ENCODE measurements at regions not wholly inside any gene's neighbourhood (a gene's known extent, or its start where the extent isn't known, plus 50 kb on each side); places are given as distances from the start of the nearest gene placed in this dataset.

DNA sequence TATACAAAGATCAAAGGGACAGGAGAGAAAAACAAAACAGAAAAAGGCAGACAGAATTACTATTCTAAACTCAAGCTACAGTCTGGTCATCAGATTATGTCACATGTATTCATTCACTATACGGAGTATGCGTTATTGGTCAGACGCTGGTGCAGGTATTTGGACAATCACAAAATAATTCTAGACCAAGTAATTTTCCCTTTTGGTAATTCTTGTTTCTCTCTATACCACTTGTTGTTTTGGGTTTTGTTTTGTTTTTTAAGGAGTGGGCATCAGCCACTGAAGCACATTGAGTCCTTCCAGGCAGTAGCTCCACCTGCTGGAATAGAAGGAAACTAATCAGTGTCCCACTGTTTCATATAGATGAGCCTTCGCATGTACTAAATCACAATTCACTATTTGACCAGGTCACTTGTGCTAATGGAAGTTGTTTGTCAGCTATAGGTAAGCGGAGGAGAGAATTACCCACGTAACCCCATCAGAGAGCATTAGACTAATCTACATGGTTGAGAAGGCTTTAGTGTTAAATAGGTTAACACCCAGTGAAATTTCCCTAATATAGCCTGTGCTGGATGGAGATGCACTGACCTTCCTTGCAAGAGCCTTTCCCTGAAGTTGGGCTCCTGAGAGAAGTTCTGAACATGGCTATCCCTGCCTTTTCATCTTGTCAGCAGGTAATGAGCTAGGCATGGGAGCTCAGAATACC lies 77.9 kb downstream of the TNFAIP3 start:
- POLR2A ChIA-PET, result interaction anchor here (0.5 to 1.6 kb wide), 3 partner anchors 74 to 1351 kb away, joined by 6 to 10 read pairs (median 7); no protein-coding TSS in a partner anchor
- peak; percentile 45 for DNase-seq (ENCODE audit: extremely low spot score)

DNA sequence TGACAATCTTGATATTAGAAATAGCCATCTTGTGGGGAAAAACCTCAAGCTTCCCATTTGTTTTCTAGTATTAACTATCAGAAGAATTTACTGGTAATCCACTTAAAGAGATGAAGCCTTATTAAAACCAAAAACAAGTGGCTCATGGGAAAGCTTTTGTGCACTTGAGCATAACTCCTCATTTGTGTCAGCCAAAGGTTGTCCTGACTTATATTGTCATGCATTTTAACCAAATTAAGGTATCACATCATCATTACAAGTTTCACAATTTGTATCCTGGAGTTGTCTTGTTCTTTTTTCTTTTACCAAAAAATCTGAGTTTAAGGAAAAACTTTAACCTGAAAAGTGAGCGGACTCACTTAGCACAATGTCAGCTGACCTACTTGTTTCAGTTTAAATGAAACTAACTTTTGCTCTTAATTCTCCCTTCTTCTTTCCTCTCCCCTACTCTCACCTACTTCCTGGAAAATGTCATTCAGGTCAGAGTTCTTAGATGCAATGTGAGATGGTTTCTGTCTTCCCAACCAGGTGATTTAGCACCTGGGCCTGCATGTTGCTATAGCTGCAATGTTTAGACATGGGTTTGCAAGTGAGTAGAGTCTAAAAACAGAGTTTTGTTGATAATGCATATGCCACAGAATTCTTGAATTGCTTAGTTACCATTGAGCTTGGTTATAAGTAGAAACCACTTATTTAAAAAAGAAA lies 82.8 kb downstream of the TNFAIP3 start:
- POLR2A ChIA-PET, result interaction anchor here (1.1 kb wide), 1 partner anchor 28 kb away, joined by 3 read pairs; no protein-coding TSS in a partner anchor
- no peak for DNase-seq (ENCODE audit: extremely low spot score)
- TF ChIP-seq, protein P1, sequence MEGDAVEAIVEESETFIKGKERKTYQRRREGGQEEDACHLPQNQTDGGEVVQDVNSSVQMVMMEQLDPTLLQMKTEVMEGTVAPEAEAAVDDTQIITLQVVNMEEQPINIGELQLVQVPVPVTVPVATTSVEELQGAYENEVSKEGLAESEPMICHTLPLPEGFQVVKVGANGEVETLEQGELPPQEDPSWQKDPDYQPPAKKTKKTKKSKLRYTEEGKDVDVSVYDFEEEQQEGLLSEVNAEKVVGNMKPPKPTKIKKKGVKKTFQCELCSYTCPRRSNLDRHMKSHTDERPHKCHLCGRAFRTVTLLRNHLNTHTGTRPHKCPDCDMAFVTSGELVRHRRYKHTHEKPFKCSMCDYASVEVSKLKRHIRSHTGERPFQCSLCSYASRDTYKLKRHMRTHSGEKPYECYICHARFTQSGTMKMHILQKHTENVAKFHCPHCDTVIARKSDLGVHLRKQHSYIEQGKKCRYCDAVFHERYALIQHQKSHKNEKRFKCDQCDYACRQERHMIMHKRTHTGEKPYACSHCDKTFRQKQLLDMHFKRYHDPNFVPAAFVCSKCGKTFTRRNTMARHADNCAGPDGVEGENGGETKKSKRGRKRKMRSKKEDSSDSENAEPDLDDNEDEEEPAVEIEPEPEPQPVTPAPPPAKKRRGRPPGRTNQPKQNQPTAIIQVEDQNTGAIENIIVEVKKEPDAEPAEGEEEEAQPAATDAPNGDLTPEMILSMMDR (IDR thresholded peaks at IDR 0.05; ENCODE audit: control extremely low read depth, extremely low read depth, low read depth, missing control alignments), result no peak
- CTCF ChIA-PET, result interaction anchor here (1.0 to 11.6 kb wide), 16 partner anchors 9 to 245 kb away, joined by 3 to 138 read pairs (median 8); partner anchors contain the start of gene TNFAIP3

More for the DNA sequence above, 77.9 kb downstream of the TNFAIP3 start:
- CTCF ChIA-PET, result interaction anchor here (0.7 to 11.6 kb wide), 54 partner anchors 9 to 711 kb away, joined by 3 to 138 read pairs (median 5); partner anchors contain the start of gene TNFAIP3
- TF ChIP-seq, protein P1 (IDR thresholded peaks at IDR 0.05; ENCODE audit: control extremely low read depth, extremely low read depth, low read depth, missing control alignments), result peak; percentile 55

DNA sequence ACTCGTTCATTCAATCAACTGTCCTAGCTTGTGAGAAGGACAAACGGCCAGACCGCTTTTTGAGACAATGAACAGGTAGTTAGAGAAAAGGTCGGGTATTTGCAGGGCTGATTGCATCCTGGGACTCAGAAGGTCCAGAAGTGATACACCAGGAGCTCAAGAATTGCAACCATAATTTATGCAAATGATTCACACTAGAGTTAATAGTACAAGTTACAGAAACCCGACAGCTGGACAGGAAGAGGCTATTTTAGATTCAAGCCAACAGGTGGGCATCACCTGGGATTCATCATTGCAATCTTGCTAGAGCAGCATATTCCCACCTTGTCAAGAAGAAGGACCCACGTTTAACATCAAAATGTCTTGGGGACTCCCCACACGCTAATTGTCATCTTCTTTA lies 83.5 kb downstream of the TNFAIP3 start:
- ChIA-PET POLR2A (interaction anchor here (0.6 to 1.1 kb wide), 2 partner anchors 28 to 322 kb away, joined by 3 read pairs; no protein-coding TSS in a partner anchor), CTCF (interaction anchor here (1.0 to 11.6 kb wide), 17 partner anchors 9 to 246 kb away, joined by 3 to 138 read pairs (median 8); partner anchors contain the start of gene TNFAIP3)
- TF ChIP-seq, protein P1 (IDR thresholded peaks at IDR 0.05; ENCODE audit: control extremely low read depth, extremely low read depth, low read depth, missing control alignments), result no peak
- no peak for DNase-seq (ENCODE audit: extremely low spot score)

DNA sequence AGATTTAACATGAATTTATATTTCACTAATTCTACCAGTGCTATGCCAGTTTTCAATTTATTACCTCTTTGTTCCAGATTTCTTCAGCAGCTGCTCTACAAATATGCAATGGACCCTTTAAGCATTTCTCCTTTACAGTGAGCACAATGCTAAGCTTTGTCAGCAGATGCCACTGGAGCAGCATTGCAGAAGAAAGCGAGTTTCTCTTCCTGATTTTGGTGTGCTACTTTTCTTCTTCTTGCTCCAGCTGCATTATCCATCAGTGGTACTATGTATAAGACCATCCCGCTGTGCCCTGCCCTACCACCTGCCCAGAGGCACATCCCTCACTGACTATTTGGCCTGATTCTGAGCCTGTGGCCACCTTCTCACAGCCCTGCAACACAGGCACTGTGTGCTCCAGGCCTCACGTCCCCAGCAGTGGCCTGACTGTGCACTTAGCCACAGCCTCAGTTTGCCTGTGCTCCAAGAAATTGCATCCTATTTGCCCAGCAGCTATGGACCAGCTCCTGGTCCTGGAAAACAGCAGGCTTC lies 84.1 kb downstream of the TNFAIP3 start:
- DNase-seq (ENCODE audit: extremely low spot score), result peak; percentile 45
- ChIA-PET CTCF (interaction anchor here (1.0 to 11.6 kb wide), 19 partner anchors 8 to 246 kb away, joined by 3 to 138 read pairs (median 8); partner anchors contain the start of gene TNFAIP3), POLR2A (interaction anchor here (0.6 kb wide), 1 partner anchor 323 kb away, joined by 3 read pairs; no protein-coding TSS in a partner anchor)
- TF ChIP-seq, protein P1 (IDR thresholded peaks at IDR 0.05; ENCODE audit: control extremely low read depth, extremely low read depth, low read depth, missing control alignments), result peak; percentile 60

DNA sequence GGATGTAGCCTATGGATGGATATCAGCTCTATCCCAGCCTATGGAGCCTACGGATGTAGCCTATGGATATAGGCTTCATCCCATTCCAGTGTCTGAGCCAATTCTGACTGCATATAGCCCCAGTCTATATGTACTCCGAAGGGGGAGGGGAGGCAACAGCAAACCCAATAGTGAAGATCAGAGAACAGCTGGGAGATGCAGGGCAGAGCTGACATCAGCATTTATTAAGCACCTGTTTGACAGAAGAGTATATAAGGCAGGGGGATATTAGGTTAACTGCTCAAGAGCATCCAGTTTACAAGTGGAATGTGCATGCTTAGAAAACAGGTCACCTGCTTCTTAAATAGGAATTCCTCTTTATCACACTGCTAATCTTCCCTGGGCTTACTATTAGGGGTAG lies 85.2 kb downstream of the TNFAIP3 start:
- TF ChIP-seq, protein P1 (IDR thresholded peaks at IDR 0.05; ENCODE audit: control extremely low read depth, extremely low read depth, low read depth, missing control alignments), result no peak
- no peak for DNase-seq (ENCODE audit: extremely low spot score)
- CTCF ChIA-PET, result interaction anchor here (0.7 to 11.6 kb wide), 9 partner anchors 7 to 85 kb away, joined by 3 to 120 read pairs (median 5); partner anchors contain the start of gene TNFAIP3
- POLR2A ChIA-PET, result no interaction called here

DNA sequence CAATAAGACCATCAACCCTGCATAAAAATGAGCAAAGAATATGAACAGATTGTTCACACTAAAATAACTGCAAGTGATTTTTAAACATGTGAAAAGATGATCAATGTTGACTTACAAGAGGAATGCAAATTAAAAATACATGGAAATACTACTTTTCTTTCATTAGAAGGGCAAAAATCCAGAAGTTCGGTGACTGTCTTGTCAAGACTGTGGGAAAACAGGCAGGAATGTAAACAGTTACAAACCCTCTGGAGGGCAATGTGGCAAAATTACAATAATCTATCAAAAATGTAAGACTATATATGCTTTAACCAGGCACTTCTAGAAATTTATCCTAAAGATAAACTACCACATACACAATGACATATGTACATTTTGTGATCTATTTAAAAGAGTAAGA lies 86.7 kb downstream of the TNFAIP3 start:
- no peak for DNase-seq (ENCODE audit: extremely low spot score)
- ChIA-PET POLR2A (no interaction called here), CTCF (interaction anchor here (1.4 to 11.6 kb wide), 3 partner anchors 9 to 87 kb away, joined by 3 to 120 read pairs (median 17); partner anchors contain the start of gene TNFAIP3)
- TF ChIP-seq, protein P1 (IDR thresholded peaks at IDR 0.05; ENCODE audit: control extremely low read depth, extremely low read depth, low read depth, missing control alignments), result no peak
